Gastroesophageal sphincter (tissue), 3 donors: ENCODE measurements at regions not wholly inside any gene's neighbourhood (a gene's known extent, or its start where the extent isn't known, plus 50 kb on each side); places are given as distances from the start of the nearest gene placed in this dataset.

Experiments used
- POLR2A ChIP-seq, 2 donors: fragments of 450-650 bp; IDR thresholded peaks; one replicate each; pipeline ENCODE4 v1.6.1; 2017; ENCODE audit warnings: antibody characterized with exemption in 2 of 2, mild to moderate bottlenecking in 2 of 2, moderate library complexity in 1 of 2
- POLR2AphosphoS5 ChIP-seq: sonication (generic); formaldehyde crosslinking; IDR thresholded peaks from one replicate; pipeline ENCODE4 v1.6.1; 2017; ENCODE audit warnings: antibody characterized with exemption
- TF ChIP-seq, protein P1 (sequence below), 4 experiments: fragments of 200-600 bp in 2 of 4; fragments of 450-650 bp in 2 of 4; sonication (generic) in 1 of 4; IDR thresholded peaks; one replicate each; pipeline ENCODE4 v1.5.1; 2017 to 2019; ENCODE audit warnings: antibody characterized with exemption in 4 of 4, mild to moderate bottlenecking in 2 of 4, moderate library complexity in 2 of 4

DNA sequence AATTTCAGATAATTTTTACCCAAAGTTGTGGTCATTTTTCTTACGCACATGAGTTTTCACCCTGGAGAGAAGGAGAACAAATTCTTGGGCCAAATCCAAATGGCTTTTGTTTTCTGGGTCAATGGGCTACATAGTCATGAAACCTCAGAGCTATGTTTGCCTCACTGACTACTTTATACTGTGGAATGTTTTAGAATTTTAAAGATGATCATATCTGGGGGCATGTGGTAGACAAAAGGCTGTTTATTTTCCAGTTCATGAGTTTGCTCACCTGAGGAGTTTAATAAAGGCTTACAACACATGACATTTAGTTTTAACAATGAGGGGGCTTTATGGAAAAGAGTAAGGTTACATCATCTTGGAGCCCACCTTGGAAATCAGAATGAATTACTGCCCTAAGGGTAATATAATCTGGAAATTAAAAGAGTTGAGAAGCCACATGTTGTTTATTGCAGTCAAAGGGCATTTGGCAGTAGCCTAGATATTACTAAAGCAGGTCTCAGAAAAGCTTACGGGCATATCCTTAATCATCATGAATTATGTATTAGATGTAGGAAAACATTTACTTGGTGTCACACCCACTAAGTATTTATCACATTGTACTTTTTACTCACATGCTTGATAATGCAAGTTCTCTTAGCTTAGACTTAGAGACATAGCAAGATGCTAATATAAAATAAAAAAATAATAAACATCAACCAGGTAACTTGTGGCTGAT is 466.1 kb downstream of the EDEM1 start:
- TF ChIP-seq, protein P1, sequence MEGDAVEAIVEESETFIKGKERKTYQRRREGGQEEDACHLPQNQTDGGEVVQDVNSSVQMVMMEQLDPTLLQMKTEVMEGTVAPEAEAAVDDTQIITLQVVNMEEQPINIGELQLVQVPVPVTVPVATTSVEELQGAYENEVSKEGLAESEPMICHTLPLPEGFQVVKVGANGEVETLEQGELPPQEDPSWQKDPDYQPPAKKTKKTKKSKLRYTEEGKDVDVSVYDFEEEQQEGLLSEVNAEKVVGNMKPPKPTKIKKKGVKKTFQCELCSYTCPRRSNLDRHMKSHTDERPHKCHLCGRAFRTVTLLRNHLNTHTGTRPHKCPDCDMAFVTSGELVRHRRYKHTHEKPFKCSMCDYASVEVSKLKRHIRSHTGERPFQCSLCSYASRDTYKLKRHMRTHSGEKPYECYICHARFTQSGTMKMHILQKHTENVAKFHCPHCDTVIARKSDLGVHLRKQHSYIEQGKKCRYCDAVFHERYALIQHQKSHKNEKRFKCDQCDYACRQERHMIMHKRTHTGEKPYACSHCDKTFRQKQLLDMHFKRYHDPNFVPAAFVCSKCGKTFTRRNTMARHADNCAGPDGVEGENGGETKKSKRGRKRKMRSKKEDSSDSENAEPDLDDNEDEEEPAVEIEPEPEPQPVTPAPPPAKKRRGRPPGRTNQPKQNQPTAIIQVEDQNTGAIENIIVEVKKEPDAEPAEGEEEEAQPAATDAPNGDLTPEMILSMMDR (IDR thresholded peaks at IDR 0.05) = no peak
- TF ChIP-seq POLR2A (IDR thresholded peaks at IDR 0.05) (no peak), POLR2AphosphoS5 (no peak)
